ENCODE measurements at regions not wholly inside any gene's neighbourhood (a gene's known extent, or its start where the extent isn't known, plus 50 kb on each side); places are given as distances from the start of the nearest gene placed in this dataset.

- Histone ChIP-seq H3K9me2 (ENCODE audit: low read depth, low read length) (no peaks in the 10 kb centered on the region), H3K36me3 (ENCODE audit: insufficient read depth, low read length) (no peaks in the 10 kb centered on the region)
Measured at GRCh38 chr2:133825778-133826177, 257.5 kb upstream of the NCKAP5 start.

GRCh38 chr2:133828913-133829312, 260.6 kb upstream of the NCKAP5 start:
- H4K20me1 ChIP-seq (ENCODE audit: insufficient read depth, low read length), result no peaks in the 10 kb centered on the region
- no peaks in the 10 kb centered on the region for H3K9me2 ChIP-seq (ENCODE audit: low read depth, low read length)
- H3F3A ChIP-seq (ENCODE audit: insufficient read depth, low read length), result no peaks in the 10 kb centered on the region
- H3K9ac ChIP-seq (ENCODE audit: low read length), result no peak overlapping the region
- no peaks in the 10 kb centered on the region for H3K36me3 ChIP-seq (ENCODE audit: insufficient read depth, low read length)
- no peak overlapping the region for H3K4me2 ChIP-seq (ENCODE audit: low read length)
- no peaks in the 10 kb centered on the region for H3K79me2 ChIP-seq (ENCODE audit: insufficient read depth, low read length)
- no peak overlapping the region for H3K27ac ChIP-seq (ENCODE audit: low read depth, low read length, poor library complexity, severe bottlenecking)
- H3K4me1 ChIP-seq (ENCODE audit: insufficient read depth, low read length, severe bottlenecking), result no peaks in the 10 kb centered on the region
- H3K27me3 ChIP-seq (ENCODE audit: insufficient read depth, low read length), result no peaks in the 10 kb centered on the region
- no peak overlapping the region for H2AFZ ChIP-seq (ENCODE audit: low read length)
- no peaks in the 10 kb centered on the region for H3K9me3 ChIP-seq (ENCODE audit: low read length)
- no peak overlapping the region for H3K4me3 ChIP-seq (ENCODE audit: low read depth, low read length, poor library complexity, severe bottlenecking)
- TF ChIP-seq EZH2 (IDR thresholded peaks at IDR 0.05; ENCODE audit: borderline replicate concordance, low read length), result no peak
- no peak for TF ChIP-seq CTCF (IDR thresholded peaks at IDR 0.05; ENCODE audit: low read length)

More at GRCh38 chr2:133825778-133826177, 257.5 kb upstream of the NCKAP5 start:
- Histone ChIP-seq H3K9ac (ENCODE audit: low read length) (no peak overlapping the region), H3K27ac (ENCODE audit: low read depth, low read length, poor library complexity, severe bottlenecking) (no peak overlapping the region), H3F3A (ENCODE audit: insufficient read depth, low read length) (no peaks in the 10 kb centered on the region), H3K27me3 (ENCODE audit: insufficient read depth, low read length) (no peaks in the 10 kb centered on the region), H2AFZ (ENCODE audit: low read length) (no peak overlapping the region), H3K79me2 (ENCODE audit: insufficient read depth, low read length) (no peaks in the 10 kb centered on the region), H4K20me1 (ENCODE audit: insufficient read depth, low read length) (no peaks in the 10 kb centered on the region), H3K4me3 (ENCODE audit: low read depth, low read length, poor library complexity, severe bottlenecking) (no peak overlapping the region), H3K9me3 (ENCODE audit: low read length) (no peaks in the 10 kb centered on the region), H3K4me1 (ENCODE audit: insufficient read depth, low read length, severe bottlenecking) (no peaks in the 10 kb centered on the region), H3K4me2 (ENCODE audit: low read length) (no peak overlapping the region)
- TF ChIP-seq CTCF (IDR thresholded peaks at IDR 0.05; ENCODE audit: low read length) (no peak), EZH2 (IDR thresholded peaks at IDR 0.05; ENCODE audit: borderline replicate concordance, low read length) (no peak)

GRCh38 chr2:133829450-133830020, 261.3 kb upstream of the NCKAP5 start:
- H3K4me3 ChIP-seq (ENCODE audit: low read depth, low read length, poor library complexity, severe bottlenecking), result no peak overlapping the region
- no peak overlapping the region for H3K27ac ChIP-seq (ENCODE audit: low read depth, low read length, poor library complexity, severe bottlenecking)
- H3K27me3 ChIP-seq (ENCODE audit: insufficient read depth, low read length), result no peaks in the 10 kb centered on the region
- no peaks in the 10 kb centered on the region for H3K9me2 ChIP-seq (ENCODE audit: low read depth, low read length)
- no peaks in the 10 kb centered on the region for H3F3A ChIP-seq (ENCODE audit: insufficient read depth, low read length)
- no peak overlapping the region for H3K4me2 ChIP-seq (ENCODE audit: low read length)
- no peak overlapping the region for H2AFZ ChIP-seq (ENCODE audit: low read length)
- H3K79me2 ChIP-seq (ENCODE audit: insufficient read depth, low read length), result no peaks in the 10 kb centered on the region
- no peaks in the 10 kb centered on the region for H4K20me1 ChIP-seq (ENCODE audit: insufficient read depth, low read length)
- H3K9ac ChIP-seq (ENCODE audit: low read length), result no peak overlapping the region
- H3K4me1 ChIP-seq (ENCODE audit: insufficient read depth, low read length, severe bottlenecking), result no peaks in the 10 kb centered on the region
- TF ChIP-seq CTCF (IDR thresholded peaks at IDR 0.05; ENCODE audit: low read length) (no peak), EZH2 (IDR thresholded peaks at IDR 0.05; ENCODE audit: borderline replicate concordance, low read length) (no peak)
- no peaks in the 10 kb centered on the region for H3K36me3 ChIP-seq (ENCODE audit: insufficient read depth, low read length)
- H3K9me3 ChIP-seq (ENCODE audit: low read length), result no peaks in the 10 kb centered on the region
